Effector CD4-positive, alpha-beta T cell (primary cell): ENCODE measurements at regions not wholly inside any gene's neighbourhood (a gene's known extent, or its start where the extent isn't known, plus 50 kb on each side); places are given as distances from the start of the nearest gene placed in this dataset.
"Not testable (repeated sequence)": the region's sequence is repeated elsewhere in the genome, so short reads cannot be mapped to it uniquely, and the experiment has no call there.

ENCODE experiments used
- DNase-seq: peaks from one replicate; pipeline ENCODE4 v3.0.0-alpha.2; 2020

GRCh38 chr13:30054546-30054945 is 204.1 kb upstream of the UBL3 start:
- not testable (repeated sequence) for DNase-seq

GRCh38 chr13:30053939-30054338 is 203.5 kb upstream of the UBL3 start:
- no peak for DNase-seq

- no peak for DNase-seq
Observed at GRCh38 chr13:30052120-30052519, 201.7 kb upstream of the UBL3 start.

GRCh38 chr13:30051531-30052060 is 201.2 kb upstream of the UBL3 start:
- no peak for DNase-seq

GRCh38 chr13:30049692-30050091 is 199.3 kb upstream of the UBL3 start:
- DNase-seq: no peak

GRCh38 chr13:30047154-30047874 is 196.9 kb upstream of the UBL3 start:
- no peak for DNase-seq

- no peak for DNase-seq
Observed at GRCh38 chr13:30045916-30046704, 195.7 kb upstream of the UBL3 start.

GRCh38 chr13:30044932-30045331 is 194.5 kb upstream of the UBL3 start:
- no peak for DNase-seq

- DNase-seq: no peak
Observed at GRCh38 chr13:30043631-30043925, 193.2 kb upstream of the UBL3 start.

- no peak for DNase-seq
Observed at GRCh38 chr13:30042891-30043630, 192.6 kb upstream of the UBL3 start.

GRCh38 chr13:30042272-30042671 is 191.9 kb upstream of the UBL3 start:
- DNase-seq: no peak

GRCh38 chr13:30039511-30039911 is 189.1 kb upstream of the UBL3 start:
- no peak for DNase-seq

- DNase-seq: no peak
Observed at GRCh38 chr13:30038884-30039283, 188.5 kb upstream of the UBL3 start.

- DNase-seq: no peak
Observed at GRCh38 chr13:30037766-30038165, 187.3 kb upstream of the UBL3 start.

GRCh38 chr13:30037306-30037705 is 186.9 kb upstream of the UBL3 start:
- no peak for DNase-seq

GRCh38 chr13:30034458-30034795 is 184.0 kb upstream of the UBL3 start:
- no peak for DNase-seq

GRCh38 chr13:30033681-30034457 is 183.5 kb upstream of the UBL3 start:
- DNase-seq: no peak

GRCh38 chr13:30032263-30032662 is 181.8 kb upstream of the UBL3 start:
- no peak for DNase-seq

GRCh38 chr13:30031488-30031887 is 181.1 kb upstream of the UBL3 start:
- no peak for DNase-seq

GRCh38 chr13:30030141-30030750 is 179.8 kb upstream of the UBL3 start:
- no peak for DNase-seq

GRCh38 chr13:30027569-30028455 is 177.4 kb upstream of the UBL3 start:
- no peak for DNase-seq
